ENCODE measurements at regions not wholly inside any gene's neighbourhood (a gene's known extent, or its start where the extent isn't known, plus 50 kb on each side); places are given as distances from the start of the nearest gene placed in this dataset.

GRCh38 chr13:47801555-47801954, 199.5 kb downstream of the SUCLA2 start:
- CTCF ChIA-PET, result no interaction called here
- H3K4me3 Mint-ChIP-seq, result no peak overlapping the region

GRCh38 chr13:47800593-47800992, 200.5 kb downstream of the SUCLA2 start:
- no peak overlapping the region for H3K4me3 Mint-ChIP-seq
- no peak overlapping the region for H3K27ac Mint-ChIP-seq
- POLR2A ChIA-PET, result no interaction called here
- no peak for ATAC-seq (ENCODE audit: poor library complexity)
- intact Hi-C loops (cut with DNase I, micrococcal nuclease), result no loop called here
- no peaks in the 10 kb centered on the region for H3K27me3 Mint-ChIP-seq
- CTCF ChIA-PET, result no interaction called here
- H3K4me1 Mint-ChIP-seq (ENCODE audit: low read depth), result no peaks in the 10 kb centered on the region
- Histone ChIP-seq H3K9me3 (ENCODE audit: control insufficient read depth in 1 of 2, insufficient read depth in 1 of 2, low read length in 2 of 2) (no peaks in the 10 kb centered on the region), H3K27ac (ENCODE audit: low read depth in 1 of 2, low read length in 2 of 2) (no peak overlapping the region), H3K4me1 (ENCODE audit: insufficient read depth, low read length) (no peaks in the 10 kb centered on the region), H3K4me3 (ENCODE audit: low read length) (no peak overlapping the region), H3K36me3 (ENCODE audit: insufficient read depth, low read length) (no peaks in the 10 kb centered on the region), H3K27me3 (ENCODE audit: control insufficient read depth in 1 of 2, insufficient read depth in 2 of 2, low read length in 2 of 2) (no peaks in the 10 kb centered on the region)
- DNase-seq, result no peak
- no peaks in the 10 kb centered on the region for H3K36me3 Mint-ChIP-seq (ENCODE audit: low read depth)
- H3K9me3 Mint-ChIP-seq, result peaks cover 3% of the 10 kb centered on the region
- no peak for TF ChIP-seq CTCF (IDR thresholded peaks at IDR 0.05)

More at GRCh38 chr13:47801555-47801954, 199.5 kb downstream of the SUCLA2 start:
- no peaks in the 10 kb centered on the region for H3K27me3 Mint-ChIP-seq
- ATAC-seq (ENCODE audit: poor library complexity) (no peak), DNase-seq (no peak)
- H3K27ac Mint-ChIP-seq, result no peak overlapping the region
- no peak for TF ChIP-seq CTCF (IDR thresholded peaks at IDR 0.05)
- intact Hi-C loops (cut with DNase I, micrococcal nuclease), result no loop called here
- Histone ChIP-seq H3K27me3 (ENCODE audit: control insufficient read depth in 1 of 2, insufficient read depth in 2 of 2, low read length in 2 of 2) (no peaks in the 10 kb centered on the region), H3K36me3 (ENCODE audit: insufficient read depth, low read length) (no peaks in the 10 kb centered on the region), H3K27ac (ENCODE audit: low read depth in 1 of 2, low read length in 2 of 2) (no peak overlapping the region), H3K4me3 (ENCODE audit: low read length) (no peak overlapping the region), H3K4me1 (ENCODE audit: insufficient read depth, low read length) (no peaks in the 10 kb centered on the region), H3K9me3 (ENCODE audit: control insufficient read depth in 1 of 2, insufficient read depth in 1 of 2, low read length in 2 of 2) (no peaks in the 10 kb centered on the region)
- no peaks in the 10 kb centered on the region for H3K36me3 Mint-ChIP-seq (ENCODE audit: low read depth)
- H3K4me1 Mint-ChIP-seq (ENCODE audit: low read depth), result no peaks in the 10 kb centered on the region
- peaks cover 3% of the 10 kb centered on the region for H3K9me3 Mint-ChIP-seq
- POLR2A ChIA-PET, result no interaction called here

- no peak overlapping the region for H3K27ac Mint-ChIP-seq
- intact Hi-C loops (cut with DNase I, micrococcal nuclease), result no loop called here
- no peak overlapping the region for H3K4me3 ChIP-seq (ENCODE audit: low read length)
- no peaks in the 10 kb centered on the region for H3K4me1 ChIP-seq (ENCODE audit: insufficient read depth, low read length)
- peaks cover 5% of the 10 kb centered on the region for H3K27me3 Mint-ChIP-seq
- H3K36me3 ChIP-seq (ENCODE audit: insufficient read depth, low read length), result no peaks in the 10 kb centered on the region
- CTCF ChIA-PET, result no interaction called here
- H3K36me3 Mint-ChIP-seq (ENCODE audit: low read depth), result no peaks in the 10 kb centered on the region
- no peak overlapping the region for H3K4me3 Mint-ChIP-seq
- DNase-seq (no peak), ATAC-seq (ENCODE audit: poor library complexity) (no peak)
- TF ChIP-seq CTCF (IDR thresholded peaks at IDR 0.05), result no peak
- no peak overlapping the region for H3K27ac ChIP-seq (ENCODE audit: low read depth in 1 of 2, low read length in 2 of 2)
- H3K9me3 Mint-ChIP-seq, result peaks cover 3% of the 10 kb centered on the region
- no peaks in the 10 kb centered on the region for H3K27me3 ChIP-seq (ENCODE audit: control insufficient read depth in 1 of 2, insufficient read depth in 2 of 2, low read length in 2 of 2)
- no peaks in the 10 kb centered on the region for H3K9me3 ChIP-seq (ENCODE audit: control insufficient read depth in 1 of 2, insufficient read depth in 1 of 2, low read length in 2 of 2)
- POLR2A ChIA-PET, result no interaction called here
- no peaks in the 10 kb centered on the region for H3K4me1 Mint-ChIP-seq (ENCODE audit: low read depth)
Observed at GRCh38 chr13:47798906-47799305, 202.2 kb downstream of the SUCLA2 start.
